HCEC 1CT (cell line): ENCODE measurements at regions not wholly inside any gene's neighbourhood (a gene's known extent, or its start where the extent isn't known, plus 50 kb on each side); places are given as distances from the start of the nearest gene placed in this dataset.

Experiments
- DNase-seq: peaks from one replicate; pipeline ENCODE4 v3.0.0-alpha.2; 2017

- no peak for DNase-seq
Measured at GRCh38 chr7:145644426-145645134, 472.0 kb upstream of the CNTNAP2 start.

GRCh38 chr7:145643981-145644380 is 472.6 kb upstream of the CNTNAP2 start:
- no peak for DNase-seq

- peak; percentile 20 for DNase-seq
Measured at GRCh38 chr7:145633513-145633912, 483.1 kb upstream of the CNTNAP2 start.

- DNase-seq, result peak; percentile 79
Measured at GRCh38 chr7:145624618-145625017, 492.0 kb upstream of the CNTNAP2 start.

- DNase-seq, result no peak
Measured at GRCh38 chr7:145605963-145606362, 510.6 kb upstream of the CNTNAP2 start.

GRCh38 chr7:145599376-145599775 is 517.2 kb upstream of the CNTNAP2 start:
- no peak for DNase-seq

- peak; percentile 33 for DNase-seq
Measured at GRCh38 chr7:145584401-145584800, 532.2 kb upstream of the CNTNAP2 start.

GRCh38 chr7:145582742-145583303 is 533.8 kb upstream of the CNTNAP2 start:
- DNase-seq, result no peak

- no peak for DNase-seq
Measured at GRCh38 chr7:145557805-145558204, 558.8 kb upstream of the CNTNAP2 start.

- DNase-seq, result no peak
Measured at GRCh38 chr7:145543242-145543641, 573.4 kb upstream of the CNTNAP2 start.

- DNase-seq, result no peak
Measured at GRCh38 chr7:145539910-145540309, 576.7 kb upstream of the CNTNAP2 start.

GRCh38 chr7:145534301-145534700 is 582.3 kb upstream of the CNTNAP2 start:
- DNase-seq, result peak; percentile 80

- DNase-seq, result no peak
Measured at GRCh38 chr7:145520284-145520683, 596.3 kb upstream of the CNTNAP2 start.

- DNase-seq, result no peak
Measured at GRCh38 chr7:145511004-145511403, 605.6 kb upstream of the CNTNAP2 start.

GRCh38 chr7:145497911-145498525 is 618.6 kb upstream of the CNTNAP2 start:
- DNase-seq, result peak; percentile 66

GRCh38 chr7:145490356-145490755 is 626.2 kb upstream of the CNTNAP2 start:
- no peak for DNase-seq

GRCh38 chr7:145489609-145490008 is 627.0 kb upstream of the CNTNAP2 start:
- no peak for DNase-seq

GRCh38 chr7:145488816-145489215 is 627.8 kb upstream of the CNTNAP2 start:
- no peak for DNase-seq

- DNase-seq, result no peak
Measured at GRCh38 chr7:145481985-145482384, 634.6 kb upstream of the CNTNAP2 start.

GRCh38 chr7:145478541-145478940 is 638.1 kb upstream of the CNTNAP2 start:
- no peak for DNase-seq

- DNase-seq, result no peak
Measured at GRCh38 chr7:145474009-145474686, 638.3 kb upstream of the TPK1 start.

- DNase-seq, result no peak
Measured at GRCh38 chr7:145471883-145472282, 636.0 kb upstream of the TPK1 start.

- DNase-seq, result no peak
Measured at GRCh38 chr7:145464287-145464686, 628.4 kb upstream of the TPK1 start.

GRCh38 chr7:145462463-145462862 is 626.6 kb upstream of the TPK1 start:
- no peak for DNase-seq
